Kidney epithelial cell (primary cell): ENCODE measurements at regions not wholly inside any gene's neighbourhood (a gene's known extent, or its start where the extent isn't known, plus 50 kb on each side); places are given as distances from the start of the nearest gene placed in this dataset.
"Not testable (repeated sequence)": the region's sequence is repeated elsewhere in the genome, so short reads cannot be mapped to it uniquely, and the experiment has no call there.

Source experiments
- DNase-seq: peaks from one replicate; pipeline ENCODE4 v3.0.0-alpha.2; 2010; ENCODE audit warnings: low read depth
- H3K27me3 ChIP-seq: 2 replicates; pipeline ENCODE4 v1.6.0; 2011; ENCODE audit warnings: low read length; ENCODE audit not compliant: control insufficient read depth, insufficient read depth
- H3K36me3 ChIP-seq: 2 replicates; pipeline ENCODE4 v1.5.1; 2011; ENCODE audit warnings: low read length; ENCODE audit not compliant: control insufficient read depth, insufficient read depth
- H3K4me3 ChIP-seq: 2 replicates; pipeline ENCODE4 v1.5.1; 2011; ENCODE audit warnings: low read depth, mild to moderate bottlenecking, control low read depth, low read length
- TF ChIP-seq, protein P1 (sequence below): IDR thresholded peaks from 2 replicates; pipeline ENCODE4 v1.5.1; 2011; ENCODE audit warnings: mild to moderate bottlenecking, moderate library complexity, low read length, control low read depth, inconsistent platforms; ENCODE audit not compliant: insufficient read depth, poor library complexity, severe bottlenecking

DNA sequence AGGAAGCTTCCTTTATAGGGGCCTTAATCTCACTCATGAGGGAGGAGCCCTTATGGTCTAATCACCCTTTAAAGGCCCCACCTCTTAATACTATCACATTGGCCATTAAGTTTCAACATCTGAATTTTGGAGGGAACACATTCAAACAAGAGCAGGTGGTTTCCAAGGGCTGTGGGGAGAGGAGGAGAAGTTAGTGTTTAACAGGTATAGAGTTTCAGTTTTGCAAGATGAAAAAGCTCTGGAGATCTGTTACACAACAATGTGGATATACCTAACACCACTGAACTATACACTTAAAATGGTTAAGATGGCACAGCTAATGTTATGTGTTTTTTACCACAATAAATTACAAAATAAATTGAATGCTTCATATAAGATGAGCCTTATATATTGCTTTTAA is 113.4 kb upstream of the DNAH14 start:
- Histone ChIP-seq H3K27me3 (no peaks in the 10 kb centered on the region), H3K4me3 (no peak overlapping the region), H3K36me3 (no peaks in the 10 kb centered on the region)
- TF ChIP-seq, protein P1, sequence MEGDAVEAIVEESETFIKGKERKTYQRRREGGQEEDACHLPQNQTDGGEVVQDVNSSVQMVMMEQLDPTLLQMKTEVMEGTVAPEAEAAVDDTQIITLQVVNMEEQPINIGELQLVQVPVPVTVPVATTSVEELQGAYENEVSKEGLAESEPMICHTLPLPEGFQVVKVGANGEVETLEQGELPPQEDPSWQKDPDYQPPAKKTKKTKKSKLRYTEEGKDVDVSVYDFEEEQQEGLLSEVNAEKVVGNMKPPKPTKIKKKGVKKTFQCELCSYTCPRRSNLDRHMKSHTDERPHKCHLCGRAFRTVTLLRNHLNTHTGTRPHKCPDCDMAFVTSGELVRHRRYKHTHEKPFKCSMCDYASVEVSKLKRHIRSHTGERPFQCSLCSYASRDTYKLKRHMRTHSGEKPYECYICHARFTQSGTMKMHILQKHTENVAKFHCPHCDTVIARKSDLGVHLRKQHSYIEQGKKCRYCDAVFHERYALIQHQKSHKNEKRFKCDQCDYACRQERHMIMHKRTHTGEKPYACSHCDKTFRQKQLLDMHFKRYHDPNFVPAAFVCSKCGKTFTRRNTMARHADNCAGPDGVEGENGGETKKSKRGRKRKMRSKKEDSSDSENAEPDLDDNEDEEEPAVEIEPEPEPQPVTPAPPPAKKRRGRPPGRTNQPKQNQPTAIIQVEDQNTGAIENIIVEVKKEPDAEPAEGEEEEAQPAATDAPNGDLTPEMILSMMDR = no peak
- DNase-seq = no peak

DNA sequence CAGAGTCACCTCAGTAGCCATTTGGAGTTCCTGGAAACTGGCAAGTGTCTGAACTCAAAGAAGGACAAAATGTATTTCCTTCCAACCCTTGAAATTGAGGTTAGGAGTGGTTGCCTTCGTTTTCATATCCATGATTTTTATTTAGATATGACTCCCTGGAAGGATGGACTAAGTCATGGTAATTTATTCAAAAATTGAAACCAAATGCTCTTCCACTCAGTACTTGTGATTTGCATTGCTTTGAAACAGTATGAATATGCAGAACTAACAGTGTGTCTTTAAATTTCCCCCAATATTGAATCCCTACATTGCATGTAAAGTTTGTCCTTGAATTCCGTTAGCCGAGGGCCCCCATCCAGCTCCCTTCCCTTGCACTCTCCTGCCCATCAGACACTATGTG is 112.1 kb upstream of the DNAH14 start:
- Histone ChIP-seq H3K4me3 (no peak overlapping the region), H3K36me3 (no peaks in the 10 kb centered on the region), H3K27me3 (no peaks in the 10 kb centered on the region)
- TF ChIP-seq, protein P1 = no peak
- no peak for DNase-seq

DNA sequence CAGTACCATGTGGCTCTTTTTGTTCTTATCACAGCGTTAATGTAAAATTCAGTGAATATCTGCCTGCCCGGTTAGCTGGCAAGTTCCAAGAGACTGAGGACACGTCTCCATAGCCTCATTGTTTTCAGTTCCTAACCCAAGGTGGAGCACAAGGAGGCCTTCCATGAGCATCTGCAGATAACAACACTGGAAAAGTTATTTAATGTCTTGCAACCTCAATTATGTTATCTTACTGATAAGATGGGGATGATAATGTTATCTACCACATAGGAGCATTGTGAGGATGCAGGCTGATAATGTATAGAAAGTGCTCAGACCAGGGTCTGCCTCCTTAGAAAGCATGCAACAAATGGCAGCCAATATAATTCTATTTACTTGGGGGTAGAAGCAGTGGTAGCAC is 109.6 kb upstream of the DNAH14 start:
- Histone ChIP-seq H3K27me3 (no peaks in the 10 kb centered on the region), H3K4me3 (no peak overlapping the region), H3K36me3 (no peaks in the 10 kb centered on the region)
- TF ChIP-seq, protein P1 = no peak
- DNase-seq = no peak

DNA sequence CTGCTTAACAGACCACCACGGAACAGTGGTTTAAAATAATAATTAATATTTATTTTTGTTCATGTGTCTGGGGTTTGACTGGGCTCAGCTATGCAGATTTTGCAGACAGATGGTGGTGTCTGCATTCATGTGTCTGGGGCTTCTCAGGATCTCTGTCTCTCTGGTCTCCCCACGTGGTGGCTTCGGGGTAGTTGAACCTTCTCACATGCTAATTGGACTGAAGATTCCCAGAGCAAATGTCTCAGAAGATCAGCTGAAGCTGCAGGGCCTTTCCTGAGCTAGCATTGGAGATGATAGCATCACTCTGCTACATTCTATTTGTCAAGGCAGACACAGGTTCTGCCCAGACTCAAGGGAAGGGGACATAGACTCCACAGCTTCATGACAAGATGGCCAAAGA is 109.1 kb upstream of the DNAH14 start:
- TF ChIP-seq, protein P1 = no peak
- DNase-seq = no peak

DNA sequence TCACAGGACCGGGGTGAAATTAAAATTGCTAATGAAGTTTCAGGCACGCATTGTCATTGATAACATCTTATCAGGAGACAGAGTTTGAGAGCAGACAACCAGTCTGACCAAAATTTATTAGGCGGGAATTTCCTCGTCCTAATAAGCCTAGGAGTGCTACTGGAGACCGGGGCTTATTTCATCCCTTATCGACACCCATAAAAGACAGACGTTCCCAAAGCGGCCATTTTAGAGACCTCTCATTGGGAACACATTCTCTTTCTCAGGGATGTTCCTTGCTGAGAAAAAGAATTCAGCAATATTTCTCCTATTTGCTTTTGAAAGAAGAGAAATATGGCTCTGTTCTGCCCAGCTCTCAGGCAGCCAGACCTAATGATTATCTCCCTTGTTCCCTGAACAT is 107.7 kb upstream of the DNAH14 start:
- not testable (repeated sequence) for H3K4me3 ChIP-seq, H3K27me3 ChIP-seq, DNase-seq, H3K36me3 ChIP-seq

More for the DNA sequence above, 109.1 kb upstream of the DNAH14 start:
- no peaks in the 10 kb centered on the region for H3K27me3 ChIP-seq
- H3K36me3 ChIP-seq = no peaks in the 10 kb centered on the region
- no peak overlapping the region for H3K4me3 ChIP-seq

DNA sequence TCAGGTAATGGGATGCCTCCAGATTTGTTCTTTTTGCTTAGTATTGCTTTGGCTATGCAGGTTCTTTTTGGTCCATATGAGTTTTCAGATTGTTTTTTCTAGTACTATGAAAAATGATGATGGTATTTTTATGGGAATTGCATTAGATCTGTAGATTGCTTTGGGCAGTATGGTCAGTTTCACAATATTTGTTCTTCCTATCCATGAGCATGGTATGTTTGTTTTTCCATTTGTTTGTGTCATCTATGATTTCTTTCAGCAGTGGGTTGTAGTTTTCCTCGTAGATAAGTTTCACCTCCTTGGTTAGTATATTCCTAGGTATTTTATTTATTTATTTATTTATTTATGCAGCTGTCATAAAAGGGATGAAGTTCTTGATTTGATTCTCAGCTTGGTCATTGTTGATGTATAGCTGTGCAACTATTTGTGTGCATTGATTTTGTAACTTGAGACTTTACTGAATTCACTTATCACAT is 103.9 kb upstream of the DNAH14 start:
- DNase-seq = no peak
- H3K27me3 ChIP-seq = no peaks in the 10 kb centered on the region
- H3K36me3 ChIP-seq = no peaks in the 10 kb centered on the region
- no peak overlapping the region for H3K4me3 ChIP-seq
- TF ChIP-seq, protein P1 = no peak

DNA sequence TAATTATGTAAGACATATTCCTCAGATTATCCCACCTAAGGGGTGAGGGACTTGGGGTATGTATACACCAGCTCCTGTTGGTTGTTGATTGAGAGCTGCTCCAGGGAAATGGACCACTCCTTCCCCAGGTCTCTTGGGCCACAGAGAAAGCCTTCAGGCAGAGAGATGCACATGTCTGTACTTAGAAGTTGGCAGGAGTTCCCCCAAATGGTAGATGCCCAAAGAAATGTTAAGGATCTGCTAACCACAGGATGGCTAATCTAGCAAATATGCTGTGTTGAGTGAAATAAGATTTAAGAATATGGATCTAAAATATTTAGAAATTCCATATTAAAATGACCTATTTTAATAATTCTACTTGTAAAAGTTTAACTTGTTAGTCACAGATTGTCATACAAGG is 100.8 kb upstream of the DNAH14 start:
- Histone ChIP-seq H3K36me3 (no peaks in the 10 kb centered on the region), H3K4me3 (no peak overlapping the region), H3K27me3 (no peaks in the 10 kb centered on the region)
- DNase-seq = no peak
- TF ChIP-seq, protein P1 = no peak
